ENCODE measurements at regions not wholly inside any gene's neighbourhood (a gene's known extent, or its start where the extent isn't known, plus 50 kb on each side); places are given as distances from the start of the nearest gene placed in this dataset.
"Not testable (repeated sequence)": the region's sequence is repeated elsewhere in the genome, so short reads cannot be mapped to it uniquely, and the experiment has no call there.

GRCh38 chr2:167675906-167676305 lies 571.5 kb downstream of the STK39 start:
- DNase-seq = no peak

GRCh38 chr2:167670588-167670987 lies 576.8 kb downstream of the STK39 start:
- no peak for DNase-seq

DNA sequence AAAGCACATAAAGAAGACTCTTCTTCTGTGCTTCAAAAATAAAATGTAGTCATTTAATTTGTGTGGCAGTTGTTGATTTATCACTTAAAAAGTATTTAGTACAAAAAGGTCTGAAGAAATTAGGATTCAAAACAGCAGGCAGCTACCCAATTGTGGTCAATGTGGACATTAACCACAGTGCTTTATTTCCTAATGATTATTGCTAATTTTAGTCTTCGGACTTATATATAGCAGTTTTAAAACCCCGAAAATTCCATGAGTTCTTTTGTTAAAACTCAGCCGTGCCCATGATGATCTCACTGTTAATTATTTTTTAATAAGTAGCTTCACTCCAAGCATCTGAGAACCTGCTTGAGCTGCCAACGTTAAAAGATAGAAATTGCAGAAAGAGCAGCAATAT lies 594.3 kb downstream of the STK39 start:
- DNase-seq = no peak

GRCh38 chr2:167652401-167652800 lies 595.0 kb downstream of the STK39 start:
- no peak for DNase-seq

DNA sequence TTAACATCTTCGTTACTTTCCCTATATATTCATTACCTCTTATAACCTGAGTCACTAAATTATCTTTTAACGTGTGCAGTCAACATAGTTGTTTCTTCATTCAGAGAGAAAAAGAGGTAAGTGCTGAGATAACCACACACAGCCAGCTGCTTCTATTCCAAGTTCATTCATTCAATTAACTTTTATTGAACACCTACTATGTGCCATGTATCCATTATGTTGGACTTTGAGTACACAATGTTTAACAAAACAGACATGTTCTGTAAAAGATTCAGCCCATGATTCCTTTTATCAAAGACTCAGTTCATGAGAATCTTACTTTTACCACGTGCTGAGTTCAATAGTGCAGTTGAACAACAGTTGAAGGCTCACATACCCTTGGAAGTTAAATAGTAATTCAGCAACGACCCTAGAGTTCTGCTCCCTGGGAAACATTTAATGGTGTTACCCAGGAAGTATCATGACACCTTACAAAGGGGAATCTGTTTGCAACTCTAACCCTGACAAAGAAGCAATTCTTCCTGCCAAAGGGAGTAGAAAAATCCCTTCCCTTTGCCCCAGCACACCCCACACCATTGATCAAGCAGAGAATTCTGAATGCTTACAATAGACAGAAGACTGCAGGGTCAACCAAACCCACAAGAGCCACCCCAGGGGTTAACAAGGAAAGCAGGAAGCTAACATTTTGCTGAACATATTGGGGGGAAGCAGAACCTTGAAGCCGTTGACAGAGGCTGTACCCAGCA lies 595.8 kb downstream of the STK39 start:
- no peak for DNase-seq

DNA sequence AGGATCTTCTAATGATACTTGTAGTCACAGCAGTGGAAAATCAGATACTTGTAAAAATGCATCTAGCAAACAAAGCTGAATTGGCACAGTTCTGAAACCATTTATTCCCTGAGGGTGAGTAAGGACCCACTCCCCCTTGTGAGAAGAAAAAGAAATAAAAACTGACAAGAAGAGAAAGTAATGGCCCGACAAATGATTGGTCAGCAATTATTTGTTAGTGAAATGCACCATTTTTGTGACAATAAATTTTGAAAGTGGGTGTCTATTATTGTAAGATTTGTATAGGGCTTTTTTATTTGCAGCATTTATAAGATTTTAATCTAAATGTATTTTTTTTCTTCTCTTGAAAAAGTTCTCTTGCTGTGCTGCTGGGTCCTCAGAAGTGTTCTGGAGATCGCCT lies 600.8 kb downstream of the STK39 start:
- no peak for DNase-seq

DNA sequence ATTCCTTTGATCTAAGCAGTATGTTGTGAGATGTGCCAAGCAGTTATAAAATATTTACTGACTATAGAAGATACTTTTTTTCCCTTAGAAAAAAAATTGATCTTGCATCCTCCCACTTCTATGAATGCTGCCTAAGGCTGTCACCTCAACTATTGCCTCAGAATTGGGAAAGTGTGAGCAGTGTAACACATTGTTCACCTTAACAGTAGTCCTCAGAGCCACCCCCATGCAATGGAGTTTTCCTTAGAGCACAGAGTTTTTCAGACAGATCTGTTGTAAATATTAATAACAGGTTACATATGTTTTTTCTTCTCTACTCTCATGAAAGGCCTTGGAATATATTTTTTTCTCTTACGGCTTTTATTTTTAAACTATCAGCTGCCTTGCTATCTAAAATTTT lies 607.3 kb downstream of the STK39 start:
- DNase-seq = no peak

DNA sequence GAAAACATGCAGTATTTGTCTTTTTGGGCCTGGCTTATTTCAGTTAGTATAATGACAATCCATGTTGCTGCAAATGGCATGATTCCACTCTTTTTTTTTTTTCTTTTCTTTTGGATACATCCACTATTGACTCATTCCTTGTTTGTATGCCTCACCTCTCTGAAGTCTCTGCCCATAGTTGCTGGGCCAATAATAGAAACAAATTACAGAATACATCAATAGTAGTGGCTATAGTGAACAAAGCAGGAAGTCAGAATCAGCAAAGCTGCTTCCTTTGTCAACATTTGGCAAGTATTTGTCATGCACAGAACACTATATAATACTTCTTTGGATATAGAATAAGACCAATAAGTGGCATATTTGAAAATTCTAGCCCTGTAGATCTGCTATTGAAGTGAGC lies 609.7 kb downstream of the STK39 start:
- no peak for DNase-seq

DNA sequence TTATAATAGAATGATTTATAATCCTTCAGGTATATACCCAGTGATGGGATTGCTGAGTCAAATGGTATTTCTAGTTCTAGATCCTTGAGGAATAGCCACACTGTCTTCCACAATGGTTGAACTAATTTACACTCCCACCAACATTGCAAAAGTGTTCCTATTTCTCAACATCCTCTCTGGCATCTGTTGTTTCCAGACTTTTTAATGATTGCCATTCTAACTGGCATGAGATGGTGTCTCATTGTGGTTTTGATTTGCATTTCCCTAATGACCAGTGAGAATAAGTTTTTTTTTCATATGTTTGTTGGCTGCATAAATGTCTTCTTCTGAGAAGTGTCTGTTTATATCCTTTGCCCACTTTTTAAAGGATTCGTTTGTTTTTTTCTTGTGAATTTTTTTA lies 615.1 kb downstream of the STK39 start:
- DNase-seq = not testable (repeated sequence)

- no peak for DNase-seq
These were observed 620.4 kb downstream of the STK39 start for GRCh38 chr2:167626961-167627360.

DNA sequence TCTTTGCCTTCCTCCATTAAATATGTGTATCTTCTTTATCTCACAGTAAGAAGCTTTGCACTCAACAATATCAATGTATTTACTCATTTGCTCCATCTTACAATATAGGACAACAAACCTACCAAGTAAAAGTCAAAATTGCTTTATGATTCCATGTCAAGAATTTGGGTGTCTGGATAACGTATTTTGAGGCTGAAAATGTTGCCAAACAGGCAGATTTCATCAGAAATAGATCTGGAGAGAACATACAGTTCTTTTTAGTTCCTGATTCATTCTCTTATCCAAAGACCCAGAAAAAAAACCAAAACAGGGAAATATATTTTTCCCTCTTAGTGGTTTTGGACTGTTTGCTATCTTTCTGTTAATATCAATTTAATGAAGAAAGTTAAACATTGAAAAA lies 621.1 kb downstream of the STK39 start:
- no peak for DNase-seq

DNA sequence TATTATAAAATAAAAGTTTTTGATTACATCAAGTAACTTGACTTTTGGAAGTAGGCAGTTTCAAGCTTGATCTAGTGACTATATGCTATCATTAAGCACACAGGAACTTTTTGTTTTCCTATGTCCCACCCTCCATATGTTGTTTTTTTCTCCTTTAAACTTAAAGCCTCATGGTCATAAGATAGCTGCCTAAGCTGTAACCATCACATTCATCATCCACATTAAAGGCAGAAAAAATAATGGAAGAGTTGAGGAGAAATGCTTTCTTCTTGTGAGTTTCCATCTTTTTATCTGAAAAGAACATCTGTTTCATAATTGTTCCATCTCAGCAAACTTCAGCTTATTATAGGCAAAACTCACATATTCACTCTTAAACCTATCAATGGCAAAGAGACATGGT lies 630.4 kb downstream of the STK39 start:
- DNase-seq = no peak

- no peak for DNase-seq
These were observed 633.9 kb downstream of the STK39 start for GRCh38 chr2:167613471-167613870.

GRCh38 chr2:167608487-167608886 lies 638.9 kb downstream of the STK39 start:
- no peak for DNase-seq

- DNase-seq = no peak
These were observed 639.7 kb downstream of the STK39 start for GRCh38 chr2:167607731-167608130.

- DNase-seq = no peak
These were observed 640.2 kb downstream of the STK39 start for GRCh38 chr2:167607211-167607610.

- no peak for DNase-seq
These were observed 645.3 kb downstream of the STK39 start for GRCh38 chr2:167602122-167602521.

GRCh38 chr2:167599219-167599618 lies 648.2 kb downstream of the STK39 start:
- no peak for DNase-seq

DNA sequence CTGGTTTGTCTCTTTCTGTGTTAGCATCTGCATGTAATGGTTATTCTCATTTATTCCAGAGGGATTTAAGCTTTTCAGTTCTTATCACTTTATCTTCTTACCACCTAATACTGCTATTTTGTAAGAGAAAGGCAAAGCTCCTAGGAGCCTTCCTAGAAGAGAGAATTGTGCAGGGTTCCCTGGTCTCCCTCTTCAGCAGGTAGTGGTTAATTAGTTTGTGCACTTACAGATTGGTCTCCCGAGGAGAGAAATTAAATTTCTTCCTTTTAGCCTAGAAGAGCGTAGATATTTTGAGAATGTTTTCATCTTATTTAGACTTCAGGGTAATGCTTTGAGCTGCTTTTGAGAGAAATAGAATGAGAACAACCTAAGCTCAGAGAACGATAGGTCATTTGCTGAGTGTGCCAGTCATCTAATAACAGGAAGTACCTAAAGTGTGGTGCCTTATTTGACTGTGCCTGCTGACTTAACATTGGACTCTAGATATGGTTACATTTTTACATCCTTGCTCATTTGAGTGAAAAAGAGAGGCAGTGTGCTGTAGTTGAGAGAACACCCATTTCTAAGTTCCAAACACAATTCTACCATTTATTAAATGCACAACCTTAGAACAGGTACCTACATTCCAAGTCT lies 651.4 kb downstream of the STK39 start:
- no peak for DNase-seq

DNA sequence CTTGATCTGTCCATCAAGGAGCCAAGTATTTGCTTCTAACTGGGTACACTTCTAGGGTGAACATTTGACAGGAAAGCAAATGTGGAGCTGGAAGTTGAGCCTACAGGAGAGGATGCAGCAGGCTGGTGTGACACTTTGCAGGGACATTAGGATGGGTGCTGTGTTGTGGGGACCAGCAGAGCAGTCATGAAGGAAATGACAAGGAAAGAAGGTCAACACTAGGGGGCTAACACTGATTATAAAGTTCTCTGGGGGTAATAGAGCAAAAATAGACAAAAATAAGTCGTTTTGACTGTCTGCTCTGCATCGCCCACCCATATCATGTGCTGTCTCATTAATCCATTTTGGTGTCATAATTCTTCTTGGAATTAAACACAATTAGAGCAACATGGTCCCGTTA lies 652.4 kb downstream of the STK39 start:
- no peak for DNase-seq

DNA sequence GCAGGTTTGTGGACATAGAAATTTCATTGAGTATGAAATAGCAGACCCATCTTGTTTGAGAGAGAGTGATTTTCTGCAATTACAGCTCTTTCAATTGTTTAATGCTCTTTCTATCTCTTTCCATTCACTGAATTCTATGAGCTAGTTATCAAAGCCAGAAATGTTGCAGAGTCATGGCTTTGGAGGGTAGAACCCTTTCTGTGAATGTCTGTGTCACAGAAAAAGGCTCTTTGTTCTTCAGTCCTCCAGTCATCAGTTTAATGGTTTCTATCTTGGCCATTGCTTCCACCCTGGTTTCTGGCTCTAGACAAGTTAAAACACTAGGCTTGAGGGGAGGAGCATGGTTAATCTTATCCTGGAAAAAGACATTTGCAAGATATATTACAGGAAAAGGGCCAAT lies 655.0 kb downstream of the STK39 start:
- DNase-seq = no peak

DNA sequence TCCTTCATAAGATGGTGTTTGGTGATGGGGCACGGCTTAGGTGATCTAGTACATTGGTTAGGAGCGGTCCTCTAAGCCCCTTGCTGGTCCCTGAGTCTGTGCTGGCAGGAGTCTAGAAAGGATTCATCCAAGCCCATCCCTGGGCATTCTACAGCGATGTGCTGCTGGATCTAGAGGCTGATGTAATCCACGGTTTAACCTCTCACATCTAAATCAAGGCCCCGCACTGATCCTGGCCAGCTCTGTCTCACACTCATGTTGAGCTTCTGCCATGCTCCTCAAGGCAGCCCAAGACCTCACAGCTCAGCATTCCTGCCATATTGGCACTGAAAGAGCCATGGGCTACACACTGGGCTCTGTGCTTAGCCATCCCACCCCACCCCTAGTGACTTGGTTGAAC lies 664.8 kb downstream of the STK39 start:
- DNase-seq = no peak

GRCh38 chr2:167581961-167582574 lies 665.3 kb downstream of the STK39 start:
- no peak for DNase-seq

GRCh38 chr2:167579826-167580225 lies 667.6 kb downstream of the STK39 start:
- no peak for DNase-seq

DNA sequence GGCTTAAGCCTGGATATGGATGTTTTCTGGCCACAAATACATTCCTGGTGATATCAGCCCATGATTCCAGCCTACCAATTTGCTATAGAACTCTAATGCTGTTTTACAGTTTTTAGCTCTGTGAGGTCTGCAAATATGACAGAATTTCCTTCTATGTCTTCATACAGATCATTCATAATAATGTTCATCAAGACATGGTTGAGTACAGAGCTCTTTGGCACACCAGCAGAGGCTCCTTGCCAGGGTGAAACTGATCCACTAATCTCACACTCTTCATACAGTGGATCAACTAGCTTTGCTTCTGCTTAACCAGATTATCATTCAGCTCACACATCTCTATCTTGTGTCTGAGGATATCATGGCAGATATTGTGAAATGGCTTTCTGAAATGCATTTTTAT lies 672.1 kb downstream of the STK39 start:
- DNase-seq = no peak

All from stimulated activated CD8-positive, alpha-beta memory T cell treated with anti-CD3 and anti-CD28 coated beads, Interleukin-4, amount 100 ng/mL, for 48 hours (primary cell).